Stomach (tissue), 8 donors: ENCODE measurements at regions not wholly inside any gene's neighbourhood (a gene's known extent, or its start where the extent isn't known, plus 50 kb on each side); places are given as distances from the start of the nearest gene placed in this dataset.
"Not testable (repeated sequence)": the region's sequence is repeated elsewhere in the genome, so short reads cannot be mapped to it uniquely, and the experiment has no call there.

Source experiments
- DNase-seq, 2 donors: peaks; one replicate each; pipeline versions ENCODE4 v3.0.0 to v3.0.0-alpha.2; 2013 to 2019
- H3K27ac ChIP-seq, 5 donors: fragments of 200-600 bp in 4 of 5; sonication (generic) in 4 of 5; one replicate each; pipeline ENCODE4 v1.5.1; 2013 to 2019; ENCODE audit warnings: mild to moderate bottlenecking in 1 of 5, moderate library complexity in 1 of 5
- H3K27me3 ChIP-seq, 3 donors: fragments of 200-600 bp; sonication (generic); one replicate each; pipeline ENCODE4 v1.5.1; 2017 to 2019; ENCODE audit warnings: mixed run types in 1 of 3
- H3K36me3 ChIP-seq, 4 donors: fragments of 200-600 bp; sonication (generic); 1 replicate in 3 of 4; 2 replicates in 1 of 4; pipeline ENCODE4 v1.5.1; 2016 to 2019
- H3K4me1 ChIP-seq, 4 donors: fragments of 200-600 bp; sonication (generic); one replicate each; pipeline ENCODE4 v1.5.1; 2016 to 2019
- H3K4me3 ChIP-seq, 4 donors: fragments of 200-600 bp; sonication (generic) in 3 of 4; one replicate each; pipeline ENCODE4 v1.5.1; 2016 to 2019; ENCODE audit warnings: mild to moderate bottlenecking in 1 of 4
- H3K9me3 ChIP-seq, 4 donors: fragments of 200-600 bp; sonication (generic); one replicate each; pipeline ENCODE4 v1.5.1; 2016 to 2019
- CTCF ChIP-seq, 7 experiments: fragments of 450-650 bp in 4 of 7; fragments of 200-600 bp in 3 of 7; sonication (generic) in 3 of 7; IDR thresholded peaks; one replicate each; pipeline ENCODE4 v1.5.1; 2016 to 2019; ENCODE audit warnings: antibody characterized with exemption in 7 of 7, control low read depth in 2 of 7, mild to moderate bottlenecking in 1 of 7
- EP300 ChIP-seq: sonication (generic); formaldehyde crosslinking; IDR thresholded peaks from one replicate; pipeline ENCODE4 v1.6.1; 2017; ENCODE audit warnings: antibody characterized with exemption
- POLR2A ChIP-seq, 4 donors: fragments of 450-650 bp; IDR thresholded peaks; one replicate each; pipeline ENCODE4 v1.6.1; 2016; ENCODE audit warnings: antibody characterized with exemption in 4 of 4, control low read depth in 2 of 4, mild to moderate bottlenecking in 1 of 4, moderate library complexity in 1 of 4
- POLR2AphosphoS5 ChIP-seq, 3 donors: sonication (generic); formaldehyde crosslinking; IDR thresholded peaks; one replicate each; pipeline ENCODE4 v1.6.1; 2016; ENCODE audit warnings: antibody characterized with exemption in 3 of 3
- WGBS, 5 donors: extraction: QIAGEN DNeasy Blood & Tissue Kit in 3 of 5; methylation state at CpG; one replicate each; pipeline versions ENCODE4 v1.1.5 to v1.1.7; 2013 to 2018; 5-methylcytosine and 5-hydroxymethylcytosine counted together
- intact Hi-C: fragments of 100-400 bp; cut with DNase I; formaldehyde crosslinking; loops from one replicate; pipeline ENCODE4 v1.15.1; 2023; ENCODE audit warnings: low total_unique reads
- donor health status: healthy with polysubstance abuse.
- donor health status: Bipolar disorder and iron deficiency.
- donor health status: healthy.

- H3K9me3 ChIP-seq, result no peaks in the 10 kb centered on the region
- TF ChIP-seq POLR2AphosphoS5 (IDR thresholded peaks at IDR 0.05) (no peak), CTCF (IDR thresholded peaks at IDR 0.05) (no peak), POLR2A (IDR thresholded peaks at IDR 0.05) (no peak), EP300 (no peak)
- H3K4me1 ChIP-seq, result no peaks in the 10 kb centered on the region
- no peak for DNase-seq
- H3K36me3 ChIP-seq, result no peaks in the 10 kb centered on the region
- H3K27ac ChIP-seq, result no peak overlapping the region
- peaks cover 0 to 7% (median 0%) of the 10 kb centered on the region in 3 donors for H3K27me3 ChIP-seq
- 80 to 91% (median 88%) methylated on average over 9 of the region's 9 CpGs for WGBS, 5 donors
- no peak overlapping the region for H3K4me3 ChIP-seq
- intact Hi-C loops, result no loop called here
Observed at GRCh38 chr6:165841153-165841558, 178.1 kb upstream of the PDE10A start.

- 73 to 85% (median 81%) methylated on average over 9 of the region's 9 CpGs for WGBS, 5 donors
- intact Hi-C loops, result no loop called here
- peaks cover 14 to 20% (median 17%) of the 10 kb centered on the region in 4 donors for H3K4me1 ChIP-seq
- no peak for DNase-seq
- no peaks in the 10 kb centered on the region for H3K9me3 ChIP-seq
- H3K27ac ChIP-seq, result no peak overlapping the region
- peaks cover 0 to under 1% (median 0%) of the 10 kb centered on the region in 3 donors for H3K27me3 ChIP-seq
- TF ChIP-seq POLR2AphosphoS5 (IDR thresholded peaks at IDR 0.05), result no peak
- no peak for TF ChIP-seq EP300
- TF ChIP-seq CTCF (IDR thresholded peaks at IDR 0.05), result no peak
- TF ChIP-seq POLR2A (IDR thresholded peaks at IDR 0.05), result no peak
- no peaks in the 10 kb centered on the region for H3K36me3 ChIP-seq
- H3K4me3 ChIP-seq, result no peak overlapping the region
Observed at GRCh38 chr6:165837948-165838745, 175.1 kb upstream of the PDE10A start.

- H3K36me3 ChIP-seq, H3K27me3 ChIP-seq, H3K4me3 ChIP-seq, H3K27ac ChIP-seq, H3K9me3 ChIP-seq, intact Hi-C loops, DNase-seq: not testable (repeated sequence)
- WGBS, 5 donors, result 86 to 94% (median 92%) methylated on average over 4 of the region's 4 CpGs
- H3K4me1 ChIP-seq, result peaks cover 14 to 20% (median 17%) of the 10 kb centered on the region in 4 donors
Observed at GRCh38 chr6:165836648-165837047, 173.6 kb upstream of the PDE10A start.

- Histone ChIP-seq H3K4me1 (peaks cover 14 to 20% (median 17%) of the 10 kb centered on the region in 4 donors), H3K4me3 (no peak overlapping the region), H3K36me3 (no peaks in the 10 kb centered on the region), H3K27me3 (no peaks in the 10 kb centered on the region), H3K9me3 (no peaks in the 10 kb centered on the region), H3K27ac (peak overlapping the region in 1 of 5 donors; percentile 4)
- TF ChIP-seq CTCF (IDR thresholded peaks at IDR 0.05), result no peak
- no peak for TF ChIP-seq EP300
- no peak for TF ChIP-seq POLR2AphosphoS5 (IDR thresholded peaks at IDR 0.05)
- TF ChIP-seq POLR2A (IDR thresholded peaks at IDR 0.05), result no peak
- peak in 1 of 2 donors; percentile 51 for DNase-seq
- intact Hi-C loops, result no loop called here
- WGBS, 5 donors, result 20 to 56% (median 47%) methylated on average over 11 to 13 of the region's 13 CpGs
Observed at GRCh38 chr6:165835410-165835851, 172.4 kb upstream of the PDE10A start.
